GM18907 (cell line): ENCODE measurements at regions not wholly inside any gene's neighbourhood (a gene's known extent, or its start where the extent isn't known, plus 50 kb on each side); places are given as distances from the start of the nearest gene placed in this dataset.
"Not testable (repeated sequence)": the region's sequence is repeated elsewhere in the genome, so short reads cannot be mapped to it uniquely, and the experiment has no call there.

Experiments
- ATAC-seq: cut with Tn5 transposase; IDR thresholded peaks from one replicate; pipeline ENCODE4 v1.9.1; 2021; ENCODE audit warnings: mild to moderate bottlenecking, moderate library complexity; ENCODE audit not compliant: unreplicated experiment

DNA sequence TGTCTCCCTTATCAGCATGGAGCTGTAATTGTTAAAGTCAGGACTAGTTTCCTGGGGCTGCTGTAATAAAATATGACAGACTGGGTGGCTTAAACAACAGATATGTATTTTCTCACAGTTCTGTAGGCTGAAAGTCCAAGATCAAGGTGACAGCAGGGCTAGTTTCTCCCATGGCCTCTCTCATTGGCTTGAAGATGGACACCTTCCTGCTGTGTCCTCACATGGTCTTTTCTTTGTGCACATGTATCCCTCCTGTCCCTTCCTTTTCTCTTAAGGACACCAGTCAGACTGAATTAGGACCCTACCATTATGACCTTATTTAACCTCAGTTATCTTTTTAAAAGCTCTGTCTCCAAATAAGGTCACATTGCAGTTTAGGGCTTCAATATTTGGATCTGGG is 700.5 kb upstream of the MEF2C start:
- no peak for ATAC-seq

DNA sequence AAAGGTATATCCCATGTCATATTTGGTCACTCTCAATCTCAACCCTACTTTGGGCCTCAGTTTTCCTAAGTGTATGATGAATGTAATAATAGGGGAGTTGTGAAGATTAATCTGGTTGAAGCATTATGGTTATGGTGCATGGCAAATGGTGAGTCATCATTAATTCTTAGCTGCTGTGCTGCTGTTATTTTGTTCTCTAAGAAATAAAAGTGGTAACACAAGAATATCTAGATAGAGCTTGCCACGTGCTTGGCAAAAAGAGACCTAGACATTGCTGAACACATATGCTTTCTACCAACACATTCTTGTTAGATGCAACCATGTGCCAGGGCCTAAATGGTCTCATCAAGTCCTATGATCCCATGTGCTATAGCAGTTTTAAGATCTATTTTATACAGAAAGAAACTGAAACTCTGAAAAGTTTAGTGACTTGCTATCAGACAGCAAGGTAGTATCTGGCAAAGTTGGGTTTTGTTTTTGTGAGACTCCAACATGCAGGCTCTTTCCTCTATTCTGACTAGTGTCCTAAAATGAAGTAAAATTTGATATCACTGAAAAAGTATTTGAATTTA is 699.9 kb upstream of the MEF2C start:
- no peak for ATAC-seq

DNA sequence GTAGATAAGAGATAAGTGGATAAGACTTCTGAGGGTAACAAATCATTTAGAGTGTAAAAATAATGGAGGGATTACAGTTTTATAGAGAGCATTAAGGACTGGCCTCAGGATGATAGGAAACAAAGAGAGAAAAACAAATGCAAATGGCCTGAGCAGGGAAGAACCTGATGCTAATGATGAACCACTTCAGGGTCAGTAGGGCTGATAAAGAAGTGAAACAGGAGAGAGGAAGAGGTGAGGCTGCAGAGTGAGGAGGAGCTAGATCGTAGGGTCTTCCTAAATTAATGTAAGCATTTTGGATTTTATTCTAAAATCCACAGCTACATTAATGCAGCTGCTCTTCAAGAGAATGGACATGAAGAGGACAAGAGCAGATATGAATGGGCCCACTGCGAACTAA is 698.0 kb upstream of the MEF2C start:
- ATAC-seq, result no peak

DNA sequence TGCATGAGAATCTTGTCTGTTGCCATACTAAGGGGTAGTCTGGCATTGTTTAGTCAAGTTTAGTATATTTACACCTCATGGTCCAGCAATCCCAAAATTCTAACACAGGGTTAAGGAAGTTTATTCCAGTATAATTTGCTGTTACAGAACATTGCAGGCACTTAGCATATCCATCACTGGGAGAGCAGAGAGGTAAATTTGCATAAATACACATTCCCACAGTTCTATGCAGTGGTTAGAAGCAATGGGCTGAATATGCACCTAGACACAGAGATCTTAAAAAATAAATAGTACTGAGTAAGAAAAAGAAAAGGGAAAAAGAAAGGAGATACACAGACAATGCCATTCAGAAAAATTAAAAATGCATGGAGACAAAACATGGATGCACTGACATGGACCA is 692.3 kb upstream of the MEF2C start:
- no peak for ATAC-seq

DNA sequence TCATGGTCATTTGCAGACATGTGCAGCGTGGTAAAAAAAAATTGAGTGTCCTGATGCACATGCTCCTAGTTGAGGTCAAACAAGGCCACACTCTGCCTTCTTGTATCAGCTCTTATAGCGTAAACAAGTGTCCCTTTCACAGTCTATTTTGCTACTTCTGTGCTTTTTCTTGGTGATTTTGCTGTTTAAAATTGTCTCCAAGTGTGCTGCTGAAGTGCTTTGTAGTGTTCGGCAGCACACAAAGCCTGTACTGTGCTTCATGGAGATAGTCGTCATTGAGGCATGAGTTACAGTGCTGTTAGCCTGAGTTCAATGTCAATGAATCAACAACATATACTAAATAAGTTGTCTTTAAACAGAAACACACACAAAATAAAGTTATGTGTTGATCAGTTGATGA is 690.4 kb upstream of the MEF2C start:
- no peak for ATAC-seq

DNA sequence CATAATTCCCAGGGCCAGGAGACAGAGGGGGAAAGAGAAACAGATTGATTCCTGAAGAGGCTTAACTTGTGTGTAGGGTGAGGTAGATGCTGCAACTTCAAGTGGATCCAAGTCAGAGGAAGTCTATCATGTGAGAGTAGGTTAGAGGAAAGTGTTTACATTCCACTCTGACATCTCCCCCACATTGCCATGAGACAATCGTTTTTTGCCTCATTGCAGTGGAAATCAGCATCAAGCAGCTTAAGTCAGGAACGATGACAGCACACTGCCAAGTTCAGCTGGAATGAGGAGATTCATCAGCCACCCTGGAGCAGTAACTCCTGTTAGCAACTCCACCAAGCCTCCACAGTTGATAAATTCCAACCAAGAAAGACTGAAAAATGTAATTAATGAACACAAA is 689.7 kb upstream of the MEF2C start:
- ATAC-seq, result no peak

DNA sequence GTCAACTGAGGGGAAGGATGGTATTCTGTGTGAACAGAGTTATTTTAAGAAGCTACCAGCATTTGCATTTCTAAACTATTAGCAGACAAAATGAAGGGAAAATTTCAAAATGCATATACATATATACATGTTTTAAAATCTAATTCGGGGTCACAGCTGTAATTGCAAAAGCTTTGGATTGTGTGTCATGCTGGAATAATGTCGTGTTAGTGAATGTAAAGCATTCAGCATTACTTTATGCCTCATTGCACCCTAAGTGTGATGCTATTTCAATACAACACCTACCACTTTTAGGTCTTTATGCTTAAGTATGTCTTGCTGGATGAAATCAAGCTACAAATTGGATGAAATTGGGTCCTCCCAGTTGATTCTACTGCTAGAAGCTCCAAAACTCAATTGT is 687.6 kb upstream of the MEF2C start:
- ATAC-seq, result no peak

DNA sequence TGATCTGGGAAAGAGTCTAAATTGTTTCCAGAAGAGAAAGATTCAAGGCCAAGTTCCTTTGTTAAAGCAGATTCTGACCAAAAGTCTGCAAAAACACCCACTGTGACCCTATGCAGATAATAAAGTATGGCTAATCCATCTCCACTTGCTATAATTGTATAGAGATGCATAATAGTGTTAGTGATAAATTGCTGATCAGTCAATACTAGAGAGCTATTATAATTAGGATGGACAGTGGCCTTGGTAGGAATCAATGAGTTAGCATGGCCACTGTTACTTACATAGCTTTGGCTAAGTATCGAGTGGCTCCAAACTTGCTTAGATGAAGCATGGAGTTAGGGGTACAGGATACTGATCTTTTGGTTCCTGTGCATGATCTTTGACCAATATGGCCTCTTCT is 683.4 kb upstream of the MEF2C start:
- no peak for ATAC-seq

DNA sequence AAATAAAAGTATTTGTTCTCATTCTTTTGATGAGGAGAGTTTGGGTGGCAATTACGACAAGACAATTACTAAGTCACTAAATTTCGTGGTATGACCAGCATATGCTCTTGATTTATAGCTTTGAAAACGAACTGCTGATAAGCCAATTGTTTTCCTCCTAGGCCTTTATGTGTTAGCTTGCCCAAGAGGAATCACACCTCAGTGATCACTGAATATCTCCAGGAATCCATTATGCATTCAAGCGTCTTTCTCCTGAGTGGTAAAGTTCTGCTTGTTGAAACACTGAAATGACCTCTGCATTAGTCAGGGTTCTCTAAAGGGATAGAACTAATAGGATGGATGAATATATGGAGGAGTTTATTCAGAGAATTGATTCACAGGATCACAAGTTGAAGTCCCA is 677.7 kb upstream of the MEF2C start:
- ATAC-seq, result no peak

DNA sequence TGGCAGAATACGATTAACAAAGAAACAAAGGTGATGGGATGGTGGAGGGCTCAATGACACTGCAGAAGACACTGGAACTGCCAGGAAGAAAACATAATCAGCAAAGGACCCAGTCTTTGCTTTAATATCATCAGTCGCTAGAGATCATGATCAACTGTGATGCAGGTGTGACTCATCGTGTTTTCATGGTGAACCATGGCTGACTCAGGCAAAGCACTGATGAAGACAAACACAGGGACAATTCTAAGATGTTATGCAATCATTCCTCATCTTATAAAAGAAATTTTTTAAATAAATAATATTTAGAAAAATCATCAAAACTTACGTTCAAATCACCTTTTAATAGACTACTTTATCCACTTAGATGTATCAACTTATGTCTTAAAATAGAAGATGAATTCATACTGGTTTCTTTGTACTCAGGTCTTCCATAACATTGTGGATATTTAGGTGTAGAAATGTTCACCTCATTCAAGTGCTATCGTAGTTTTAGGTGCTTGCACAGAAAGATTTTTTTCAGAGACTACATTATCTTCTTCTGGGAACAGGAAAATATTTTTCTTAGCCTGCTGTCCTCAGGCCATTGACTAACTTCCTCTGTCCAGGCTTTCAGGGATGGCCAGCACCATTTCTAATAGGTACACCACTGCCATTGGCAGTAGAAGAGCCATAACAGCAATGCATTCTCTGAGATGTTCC is 673.4 kb upstream of the MEF2C start:
- ATAC-seq, result no peak

DNA sequence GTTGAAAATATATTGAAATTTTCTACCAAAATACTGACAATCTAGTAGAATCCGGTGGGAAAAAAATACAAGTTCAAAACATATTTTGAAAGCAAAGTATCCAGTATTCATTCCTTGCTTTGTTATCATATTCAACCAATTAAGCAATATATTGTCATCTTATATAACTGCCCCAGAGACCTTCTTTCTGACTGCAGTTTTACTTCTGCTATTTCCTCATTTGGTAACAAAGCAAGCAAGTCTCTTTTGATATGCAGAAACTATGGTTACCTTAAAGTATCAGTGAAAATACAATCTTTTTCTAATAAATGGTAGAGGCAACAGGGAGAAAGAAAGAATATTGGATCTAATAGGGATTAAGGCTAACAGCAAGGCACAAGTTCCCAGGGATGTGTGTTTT is 663.7 kb upstream of the MEF2C start:
- ATAC-seq, result no peak

DNA sequence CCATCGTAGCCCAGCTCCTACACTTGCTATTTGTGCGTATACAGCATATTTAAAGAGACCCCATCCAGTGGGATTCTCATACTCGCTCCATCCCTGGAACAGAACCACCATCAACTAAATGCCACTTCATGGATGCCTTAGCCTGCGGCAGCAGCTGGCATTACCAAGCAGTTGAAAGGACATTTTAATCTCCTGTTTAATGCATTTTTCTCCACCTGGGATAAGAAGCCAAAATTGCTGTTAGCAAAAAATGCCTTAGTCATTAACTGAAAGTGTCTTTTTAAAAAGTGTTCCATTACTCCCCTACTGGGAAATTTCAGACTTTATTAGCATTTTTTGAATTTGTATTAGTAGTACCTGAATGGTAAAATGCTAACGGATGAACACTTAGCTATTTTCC is 662.6 kb upstream of the MEF2C start:
- ATAC-seq, result no peak

DNA sequence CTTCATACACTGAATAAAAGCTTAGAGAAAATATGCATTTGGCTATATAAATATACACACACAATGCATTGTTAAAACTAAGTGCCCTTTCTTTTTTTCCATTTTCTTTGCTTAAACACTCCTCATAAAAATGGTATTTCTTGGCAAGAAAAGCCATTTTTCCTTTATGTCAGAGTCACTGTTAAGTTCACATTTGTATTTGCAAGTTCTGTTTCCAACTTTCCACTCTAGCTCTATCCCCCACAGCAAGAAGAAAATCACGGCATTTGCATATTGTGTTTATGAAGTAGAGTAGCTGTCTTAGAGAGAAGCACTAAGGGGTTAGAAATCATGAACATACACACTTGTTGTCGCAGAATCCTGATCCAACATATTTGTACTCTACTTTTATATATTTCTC is 662.1 kb upstream of the MEF2C start:
- ATAC-seq, result no peak

DNA sequence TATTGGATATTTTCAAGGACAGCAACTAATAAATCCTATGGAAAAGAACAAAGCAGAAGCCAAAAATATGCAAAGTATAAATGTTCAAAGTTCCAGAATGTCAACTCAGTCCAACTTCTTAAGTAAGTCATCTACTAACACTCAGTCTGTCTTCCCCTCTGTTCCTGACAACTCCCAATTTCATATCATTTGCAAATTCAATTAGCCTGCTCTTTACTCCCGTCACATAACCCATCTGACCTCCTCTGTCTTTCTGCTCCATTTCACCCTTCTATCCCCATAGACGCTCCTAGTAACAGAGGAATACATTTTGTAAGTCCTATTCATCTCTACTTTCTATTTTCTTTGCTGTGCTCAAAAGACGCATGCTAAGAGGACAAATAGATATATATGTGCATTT is 659.8 kb upstream of the MEF2C start:
- ATAC-seq, result no peak

DNA sequence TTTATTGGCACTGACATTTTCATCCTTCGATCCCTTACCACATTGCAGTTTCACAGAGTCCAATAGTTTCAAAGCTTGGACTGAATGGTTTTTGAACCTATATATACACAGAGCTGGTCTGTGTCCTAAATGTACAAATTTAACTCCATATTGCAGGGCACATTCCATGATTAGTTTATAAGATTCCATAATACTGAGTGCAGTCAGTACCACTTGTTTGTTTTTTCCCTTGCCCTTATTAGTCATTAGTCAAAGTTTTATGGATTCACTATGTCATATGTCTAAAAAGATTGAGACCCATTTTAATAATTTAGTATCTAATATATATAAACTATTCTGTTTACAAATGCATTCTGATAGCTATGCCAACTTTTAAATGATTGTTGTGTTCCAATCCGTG is 654.8 kb upstream of the MEF2C start:
- no peak for ATAC-seq

DNA sequence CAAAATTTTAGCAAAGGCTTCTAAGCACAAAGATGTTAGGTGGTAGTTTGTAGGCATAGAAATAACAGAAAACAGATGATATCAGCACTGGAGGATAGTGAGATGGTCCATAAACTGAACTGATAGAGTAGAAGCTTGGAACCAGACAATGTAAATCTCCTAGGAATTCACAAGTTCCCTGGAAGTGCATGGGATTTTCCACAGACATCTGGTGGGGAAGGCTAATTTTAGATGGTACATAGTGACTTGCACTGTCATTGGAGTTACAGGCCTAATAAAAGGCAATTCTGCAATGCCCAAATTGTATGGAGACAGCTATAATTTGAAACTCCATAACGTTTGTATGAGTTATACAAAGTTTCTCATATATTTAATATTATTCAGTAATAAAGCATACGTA is 653.0 kb upstream of the MEF2C start:
- ATAC-seq, result no peak

DNA sequence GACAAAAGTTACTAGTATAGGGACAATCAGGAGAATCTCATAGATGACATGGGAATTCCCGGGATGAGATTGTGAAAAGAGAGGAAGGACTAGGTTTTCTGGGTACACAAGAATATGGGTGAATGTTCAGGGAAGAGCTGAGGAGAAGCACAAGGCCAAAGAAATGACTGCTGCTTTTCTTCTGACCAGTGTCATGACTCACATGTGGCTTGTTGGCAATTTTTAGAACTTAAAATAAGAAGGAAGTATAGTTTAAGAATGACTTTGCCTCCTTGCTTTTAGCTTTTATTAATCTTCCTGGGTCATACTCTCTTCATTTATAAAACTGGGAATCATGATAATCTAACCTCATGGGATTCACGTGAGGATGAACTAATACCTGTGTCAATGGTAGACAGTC is 652.4 kb upstream of the MEF2C start:
- ATAC-seq, result no peak

DNA sequence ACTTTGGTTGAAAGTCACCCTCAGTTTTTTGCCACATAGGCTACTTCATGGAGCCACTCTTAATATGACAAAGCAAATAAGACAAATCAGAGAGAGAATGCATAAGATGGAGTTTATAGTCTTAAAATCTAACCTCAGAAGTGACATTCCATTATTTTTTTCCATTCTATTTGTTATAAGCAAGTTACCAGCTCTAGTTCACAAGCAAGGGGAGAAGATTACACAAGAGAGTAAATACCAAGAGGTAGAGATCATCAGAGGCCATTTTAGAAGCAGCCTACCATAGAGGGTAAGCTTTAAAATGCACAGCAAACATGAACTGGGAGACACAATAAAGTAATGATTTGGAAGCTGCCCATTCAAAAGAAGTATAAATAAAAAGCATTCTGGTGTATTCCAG is 651.3 kb upstream of the MEF2C start:
- ATAC-seq, result no peak

DNA sequence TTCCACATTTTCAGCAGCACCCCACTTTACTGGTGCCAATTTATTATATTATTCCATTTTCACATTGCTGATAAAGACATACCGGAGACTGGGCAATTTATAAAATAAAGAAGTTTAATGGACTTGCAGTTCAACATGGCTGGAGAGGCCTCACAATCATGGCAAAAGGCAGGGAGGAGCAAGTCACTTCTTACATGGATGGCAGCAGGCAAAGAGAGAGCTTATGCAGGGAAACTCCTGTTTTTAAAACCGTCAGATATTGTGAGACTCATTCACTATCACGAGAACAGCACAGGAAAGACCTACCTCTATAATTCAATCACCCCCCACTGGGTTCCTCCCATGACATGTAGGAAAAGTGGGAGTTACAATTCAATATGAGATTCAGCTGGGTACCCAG is 641.8 kb upstream of the MEF2C start:
- ATAC-seq, result no peak

DNA sequence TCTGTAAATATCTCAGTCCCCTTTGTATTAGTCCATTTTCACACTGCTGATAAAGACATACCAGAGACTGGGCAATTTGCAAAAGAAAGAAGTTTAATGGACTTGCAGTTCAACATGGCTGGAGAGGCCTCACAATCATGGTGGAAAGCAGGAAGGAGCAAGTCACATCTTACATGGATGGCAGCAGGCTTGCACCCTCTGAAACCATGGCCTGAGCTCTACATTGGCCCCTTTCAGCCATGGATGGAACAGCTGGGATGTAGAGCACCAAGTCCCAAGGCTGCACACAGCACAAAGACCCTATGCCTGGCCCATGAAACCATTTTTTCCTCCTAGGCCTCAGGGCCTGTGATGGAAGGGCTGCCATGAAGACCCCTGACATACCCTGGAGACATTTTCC is 640.9 kb upstream of the MEF2C start:
- not testable (repeated sequence) for ATAC-seq

DNA sequence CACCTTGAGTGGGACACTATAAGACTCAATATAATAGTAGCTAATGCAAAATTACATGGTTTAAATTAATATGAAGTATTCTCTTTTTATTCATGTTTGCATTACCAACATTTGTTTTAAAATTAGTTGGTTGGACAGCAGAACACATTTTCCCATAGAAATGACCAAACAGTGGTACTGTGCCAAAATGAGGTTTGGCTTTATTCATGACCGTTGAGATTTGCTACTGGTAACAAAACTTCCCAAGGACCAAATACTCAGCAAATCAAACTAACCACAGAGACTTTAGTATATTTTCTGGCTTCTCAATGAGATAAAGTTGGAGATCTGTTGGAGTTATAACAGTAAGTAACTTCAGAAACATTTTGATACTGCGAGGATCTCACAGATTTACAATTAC is 637.8 kb upstream of the MEF2C start:
- ATAC-seq, result no peak

DNA sequence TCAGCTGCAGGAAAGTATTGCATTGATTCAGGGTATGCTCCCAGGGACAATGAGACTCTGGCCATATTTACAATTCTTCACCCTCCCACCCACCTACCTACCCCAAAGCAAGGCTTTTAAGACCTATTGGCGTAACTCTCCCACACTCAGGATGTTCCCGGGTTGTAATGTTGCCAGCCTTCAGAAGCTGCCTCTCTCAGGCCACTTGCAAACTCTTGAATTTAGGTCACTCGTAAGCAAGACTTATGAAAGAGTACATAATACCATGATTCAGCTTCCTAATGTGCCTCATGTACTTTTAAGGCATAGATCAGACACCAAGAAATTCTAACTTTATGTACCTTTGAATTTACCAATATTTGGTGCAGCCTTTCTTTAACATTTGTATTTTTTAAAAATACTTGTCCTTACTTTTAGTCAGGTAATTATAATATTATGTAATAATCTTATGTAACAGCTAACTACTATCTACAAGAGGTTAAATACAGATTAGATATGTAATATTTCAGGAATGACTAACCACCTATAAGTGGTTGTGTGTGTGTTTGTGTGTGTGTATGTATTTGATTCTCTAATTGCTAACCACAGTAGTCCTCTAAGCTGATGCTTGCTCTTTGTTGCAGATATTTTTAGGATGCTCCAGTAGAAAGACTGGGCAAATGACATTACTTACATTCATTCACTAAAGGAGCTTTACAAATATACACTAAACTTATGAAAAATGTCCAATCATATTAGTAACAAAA is 630.5 kb upstream of the MEF2C start:
- ATAC-seq, result no peak

DNA sequence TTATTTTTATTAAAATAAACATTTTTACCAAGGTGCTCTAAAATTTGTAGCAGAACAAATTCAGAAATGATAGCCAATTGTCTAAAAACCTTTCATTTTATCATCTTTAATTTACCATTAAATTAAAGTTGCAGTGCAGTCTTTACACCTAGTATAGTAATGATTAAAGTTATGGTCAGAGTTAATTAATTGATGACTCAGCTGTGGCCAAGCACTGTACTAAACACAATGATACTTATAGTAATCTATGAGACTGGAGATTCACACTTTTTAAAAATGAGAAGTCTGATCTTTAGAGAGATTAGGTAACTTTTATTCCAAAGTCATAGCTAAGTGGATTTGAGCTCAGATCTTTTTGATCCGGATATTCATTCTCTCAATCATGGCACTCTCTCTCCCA is 621.1 kb upstream of the MEF2C start:
- no peak for ATAC-seq
